ENCODE measurements at regions not wholly inside any gene's neighbourhood (a gene's known extent, or its start where the extent isn't known, plus 50 kb on each side); places are given as distances from the start of the nearest gene placed in this dataset.

DNA sequence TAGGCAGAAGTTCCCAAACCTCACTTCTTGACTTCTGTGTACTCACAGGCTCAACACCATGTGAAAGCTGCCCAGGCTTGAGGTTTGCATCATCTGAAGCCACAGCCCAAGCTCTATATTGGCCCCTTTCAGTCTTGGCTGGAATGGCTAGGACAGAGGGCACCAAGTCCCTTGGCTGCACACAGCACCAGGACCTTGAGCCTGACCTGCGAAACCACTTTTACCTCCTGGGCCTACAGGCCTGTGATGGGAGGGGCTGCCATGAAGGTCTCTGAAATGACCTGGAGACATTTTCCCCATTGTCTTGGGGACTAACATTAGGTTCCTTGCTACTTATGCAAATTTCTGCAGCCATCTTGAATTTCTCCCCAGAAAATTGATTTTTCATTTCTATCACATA lies 288.3 kb upstream of the ZC3H12C start:
- no peak for DNase-seq (ENCODE audit: low spot score)

GRCh38 chr11:109806205-109806604 lies 287.0 kb upstream of the ZC3H12C start:
- DNase-seq (ENCODE audit: low spot score), result no peak

GRCh38 chr11:109808569-109808968 lies 284.6 kb upstream of the ZC3H12C start:
- DNase-seq (ENCODE audit: low spot score), result no peak

DNA sequence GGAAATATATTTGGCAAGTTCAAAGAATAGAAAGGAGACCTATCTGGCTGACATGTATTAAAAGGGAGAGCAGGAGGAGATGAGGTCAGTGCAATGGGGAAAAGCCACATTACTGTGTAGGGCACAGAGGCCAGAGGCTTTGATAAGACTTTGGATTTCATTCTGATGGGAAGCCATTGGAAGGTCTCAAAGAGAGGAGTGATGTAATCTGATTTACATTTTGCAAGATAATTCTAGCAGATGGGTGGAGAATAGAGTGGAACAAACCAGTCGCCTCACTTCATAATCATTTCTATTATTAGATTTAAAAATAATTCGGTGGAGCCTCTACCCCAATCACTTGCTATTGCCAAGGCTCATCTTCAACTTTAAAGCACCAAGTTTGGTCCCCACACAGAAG lies 278.4 kb upstream of the ZC3H12C start:
- no peak for DNase-seq (ENCODE audit: low spot score)

GRCh38 chr11:109815500-109816150 lies 277.6 kb upstream of the ZC3H12C start:
- no peak for DNase-seq (ENCODE audit: low spot score)

DNA sequence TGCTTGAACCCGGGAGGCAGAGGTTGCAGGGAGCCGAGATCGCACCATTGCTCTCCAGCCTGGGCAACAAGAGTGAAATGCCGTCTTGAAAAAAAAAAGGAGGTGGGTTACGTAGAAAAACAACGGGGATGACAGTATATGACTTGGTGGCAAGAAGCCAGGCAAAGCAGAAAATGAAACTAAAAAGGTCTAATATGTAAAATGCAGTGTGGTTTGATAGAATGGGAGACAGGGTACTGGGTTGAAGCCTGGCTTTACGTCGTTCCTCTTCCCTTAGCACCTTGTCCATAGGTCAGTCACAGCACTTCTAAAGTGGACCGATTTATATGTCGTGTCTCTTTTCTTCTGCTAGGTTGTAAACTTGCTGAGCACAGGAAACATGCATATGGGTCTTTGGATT lies 274.9 kb upstream of the ZC3H12C start:
- DNase-seq (ENCODE audit: low spot score), result no peak

DNA sequence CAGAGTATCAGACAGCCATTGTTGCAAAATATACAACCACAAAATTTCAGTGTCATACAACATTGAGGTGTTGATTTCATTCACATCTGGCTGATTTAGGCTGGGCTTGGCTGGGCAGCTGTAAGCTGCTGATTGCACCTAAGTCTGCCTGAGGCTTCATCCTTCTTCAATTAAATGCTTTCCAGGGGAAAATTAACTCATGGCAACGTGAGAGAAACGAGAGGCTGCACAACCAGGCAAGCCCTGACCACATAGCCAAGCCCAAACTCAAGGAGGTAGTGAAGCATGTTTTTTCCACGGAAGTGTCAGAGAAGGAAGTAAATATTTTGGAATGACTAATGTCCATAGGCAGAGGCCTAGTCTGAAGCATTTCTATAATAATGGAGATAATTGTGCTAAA lies 273.8 kb upstream of the ZC3H12C start:
- no peak for DNase-seq (ENCODE audit: low spot score)

DNA sequence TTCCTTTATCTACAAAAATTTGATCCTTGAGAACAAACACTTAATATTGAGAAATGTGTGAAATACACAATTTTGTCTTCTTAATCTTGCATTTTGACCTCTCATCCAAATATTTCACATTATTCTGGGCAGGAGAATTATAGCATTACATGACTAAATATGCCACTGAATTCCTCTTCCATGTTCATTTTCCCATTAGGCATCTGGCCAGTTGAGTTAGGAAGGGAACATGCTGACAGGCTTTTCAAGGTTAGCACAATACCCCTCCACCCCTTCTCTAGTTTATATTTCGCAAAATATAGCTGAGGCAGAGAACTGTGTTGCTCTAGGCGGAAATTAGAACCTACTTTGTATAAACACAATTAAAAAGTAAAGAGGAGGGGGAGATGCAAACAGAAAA lies 271.7 kb upstream of the ZC3H12C start:
- DNase-seq (ENCODE audit: low spot score), result no peak

- DNase-seq (ENCODE audit: low spot score), result no peak
These were observed 270.6 kb upstream of the ZC3H12C start for GRCh38 chr11:109822436-109823102.

- DNase-seq (ENCODE audit: low spot score), result no peak
These were observed 264.8 kb upstream of the ZC3H12C start for GRCh38 chr11:109828387-109828786.

GRCh38 chr11:109838026-109838425 lies 255.2 kb upstream of the ZC3H12C start:
- no peak for DNase-seq (ENCODE audit: low spot score)

- no peak for DNase-seq (ENCODE audit: low spot score)
These were observed 247.8 kb upstream of the ZC3H12C start for GRCh38 chr11:109845437-109845836.

- no peak for DNase-seq (ENCODE audit: low spot score)
These were observed 245.6 kb upstream of the ZC3H12C start for GRCh38 chr11:109847621-109848020.

- DNase-seq (ENCODE audit: low spot score), result no peak
These were observed 244.1 kb upstream of the ZC3H12C start for GRCh38 chr11:109849051-109849450.

- no peak for DNase-seq (ENCODE audit: low spot score)
These were observed 243.2 kb upstream of the ZC3H12C start for GRCh38 chr11:109849946-109850345.

- no peak for DNase-seq (ENCODE audit: low spot score)
These were observed 241.3 kb upstream of the ZC3H12C start for GRCh38 chr11:109851780-109852390.

- DNase-seq (ENCODE audit: low spot score), result no peak
These were observed 239.9 kb upstream of the ZC3H12C start for GRCh38 chr11:109853156-109853776.

DNA sequence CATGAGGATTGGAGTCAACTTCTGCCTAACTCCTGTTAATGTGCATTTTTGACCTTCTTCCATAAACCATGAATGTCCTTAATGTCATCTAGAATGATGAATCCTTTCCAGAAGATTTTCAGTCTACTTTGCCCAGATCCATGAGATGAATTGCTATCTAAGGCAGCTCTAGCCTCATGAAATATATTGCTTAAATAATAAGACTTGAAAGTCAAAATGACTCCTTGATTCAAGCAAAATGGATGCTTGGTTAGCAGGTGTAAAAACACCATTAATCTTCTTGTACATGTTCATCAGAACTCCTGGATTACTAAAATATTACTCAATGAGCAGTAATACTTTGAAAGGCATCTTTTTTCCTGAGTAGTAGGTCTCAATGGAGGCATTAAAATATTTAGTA lies 238.5 kb upstream of the ZC3H12C start:
- DNase-seq (ENCODE audit: low spot score), result no peak

DNA sequence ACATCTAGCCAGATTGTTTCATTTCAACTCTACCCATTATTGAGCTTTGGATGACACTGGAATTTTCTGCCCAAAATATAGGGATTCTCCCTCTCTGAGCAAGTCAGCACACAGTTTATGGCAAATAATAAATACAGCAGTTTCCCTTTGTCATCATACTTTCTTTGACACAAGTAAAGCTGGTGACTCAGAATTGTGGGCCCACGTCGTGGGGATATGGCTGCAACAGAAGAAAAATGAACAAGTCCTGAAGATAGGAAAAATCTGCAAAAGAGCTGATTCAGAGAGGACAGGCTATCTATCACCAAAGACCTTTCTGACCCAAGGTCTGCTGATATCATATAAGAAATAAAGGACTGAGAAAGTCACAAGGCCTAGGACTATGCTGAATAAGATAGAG lies 236.3 kb upstream of the ZC3H12C start:
- DNase-seq (ENCODE audit: low spot score), result no peak

DNA sequence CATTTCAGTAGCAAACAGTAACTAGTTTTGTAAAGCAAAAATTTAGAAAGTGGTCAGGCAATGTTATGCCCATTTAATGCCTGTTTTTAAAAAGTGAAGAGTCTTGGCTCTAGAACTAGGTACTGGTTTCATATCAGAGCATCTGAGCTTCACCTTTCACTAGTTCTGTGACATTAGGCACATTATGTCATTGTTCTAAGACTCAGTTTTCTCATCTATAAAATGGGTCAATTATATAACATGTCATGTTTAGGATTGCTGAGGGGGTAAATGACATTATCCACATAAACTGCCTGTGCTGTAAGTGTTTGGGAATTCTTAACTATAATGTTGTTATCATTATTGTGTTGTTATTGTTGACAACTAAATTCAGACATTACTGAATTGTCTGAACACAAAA lies 235.6 kb upstream of the ZC3H12C start:
- DNase-seq (ENCODE audit: low spot score), result no peak

DNA sequence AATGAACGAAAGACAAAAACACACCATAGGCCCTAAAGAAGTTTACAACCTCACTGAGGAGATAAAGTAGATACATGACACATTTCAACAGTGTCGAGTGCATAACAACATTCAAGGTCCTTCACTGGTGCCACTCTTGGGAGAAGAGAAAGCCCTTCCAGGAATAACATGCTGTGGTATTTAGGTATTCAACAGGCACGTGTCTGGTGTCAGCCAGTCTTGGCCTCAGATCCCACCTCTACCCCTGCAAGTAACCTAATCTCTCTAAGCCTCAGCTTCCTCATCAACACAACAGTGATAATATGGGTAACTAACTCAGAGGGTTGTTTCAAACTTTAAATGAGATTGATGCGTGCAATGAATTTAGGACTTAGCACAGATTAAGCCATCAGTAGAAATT lies 235.0 kb upstream of the ZC3H12C start:
- DNase-seq (ENCODE audit: low spot score), result no peak

GRCh38 chr11:109859045-109859724 lies 234.0 kb upstream of the ZC3H12C start:
- DNase-seq (ENCODE audit: low spot score), result no peak

- DNase-seq (ENCODE audit: low spot score), result no peak
These were observed 230.4 kb upstream of the ZC3H12C start for GRCh38 chr11:109862835-109863234.

Measured in Ammon's horn (tissue), 1 donor.